SU-DHL-6 (cell line): ENCODE measurements at regions not wholly inside any gene's neighbourhood (a gene's known extent, or its start where the extent isn't known, plus 50 kb on each side); places are given as distances from the start of the nearest gene placed in this dataset.

ENCODE experiments used
- H2AFZ ChIP-seq: fragments of 200-600 bp; sonication (generic); 2 replicates; pipeline ENCODE4 v1.6.1; 2014; ENCODE audit warnings: low read depth, mild to moderate bottlenecking, moderate library complexity, mixed read lengths, antibody characterized with exemption, low read length; ENCODE audit not compliant: severe bottlenecking
- H3F3A ChIP-seq: fragments of 200-600 bp; shearing (Covaris generic); 2 replicates; pipeline ENCODE4 v1.6.0; 2016; ENCODE audit warnings: antibody characterized with exemption, mild to moderate bottlenecking; ENCODE audit not compliant: insufficient read depth
- H3K27ac ChIP-seq: fragments of 200-600 bp; sonication (generic); 2 replicates; pipeline ENCODE4 v1.5.1; 2016; ENCODE audit warnings: low read depth, mild to moderate bottlenecking, low read length, moderate library complexity, mixed read lengths
- H3K27me3 ChIP-seq: fragments of 200-600 bp; sonication (generic), shearing (Covaris generic); 2 replicates; pipeline ENCODE4 v1.6.0; 2014; ENCODE audit warnings: mild to moderate bottlenecking, low read length
- H3K36me3 ChIP-seq: fragments of 200-600 bp; sonication (generic); 2 replicates; pipeline ENCODE4 v1.6.1; 2014; ENCODE audit warnings: mild to moderate bottlenecking, low read length, mixed read lengths
- H3K4me2 ChIP-seq: fragments of 300-600, 200-600 bp; shearing (Covaris generic), sonication (generic); 2 replicates; pipeline ENCODE4 v1.6.0; 2014; ENCODE audit warnings: low read length, low read depth, mild to moderate bottlenecking; ENCODE audit not compliant: poor library complexity, severe bottlenecking
- H3K4me3 ChIP-seq: fragments of 200-600 bp; sonication (generic); 2 replicates; pipeline ENCODE4 v1.5.1; 2014; ENCODE audit warnings: antibody characterized with exemption, low read length, mild to moderate bottlenecking, mixed read lengths; ENCODE audit not compliant: insufficient read depth, poor library complexity, severe bottlenecking
- H3K79me2 ChIP-seq: fragments of 200-600 bp; sonication (generic); 2 replicates; pipeline ENCODE4 v1.6.1; 2014; ENCODE audit warnings: mild to moderate bottlenecking, low read length, moderate library complexity; ENCODE audit not compliant: insufficient read depth
- H3K9ac ChIP-seq: fragments of 200-600 bp; sonication (generic); 2 replicates; pipeline ENCODE4 v1.7.0; 2014; ENCODE audit warnings: mild to moderate bottlenecking, low read length
- H3K9me2 ChIP-seq: fragments of 200-600 bp; sonication (generic); replicated peaks from 2 replicates; pipeline ENCODE4 v1.6.1; 2014; ENCODE audit warnings: low read length; ENCODE audit not compliant: insufficient read depth
- H3K9me3 ChIP-seq: fragments of 200-600 bp; sonication (generic); 2 replicates; pipeline ENCODE4 v1.6.1; 2014; ENCODE audit warnings: low read length, mixed read lengths; ENCODE audit not compliant: insufficient read depth
- H4K20me1 ChIP-seq: fragments of 200-600 bp; sonication (generic); 2 replicates; pipeline ENCODE4 v1.6.1; 2014; ENCODE audit warnings: low read depth, mild to moderate bottlenecking, antibody characterized with exemption, low read length, moderate library complexity, mixed read lengths
- EZH2phosphoT487 ChIP-seq: fragments of 200-600 bp; sonication (generic), shearing (Covaris generic); conservative IDR thresholded peaks from 2 replicates; pipeline ENCODE4 v1.6.1; 2018; ENCODE audit warnings: mild to moderate bottlenecking, antibody characterized with exemption, low read length, moderate library complexity, mixed read lengths
- TF ChIP-seq, protein P1 (sequence below): fragments of 200-600 bp; sonication (generic); IDR thresholded peaks from one replicate; pipeline ENCODE4 v1.5.1; 2017; ENCODE audit warnings: antibody characterized with exemption, mild to moderate bottlenecking, low read length, moderate library complexity; ENCODE audit not compliant: insufficient read depth, poor library complexity, severe bottlenecking

DNA sequence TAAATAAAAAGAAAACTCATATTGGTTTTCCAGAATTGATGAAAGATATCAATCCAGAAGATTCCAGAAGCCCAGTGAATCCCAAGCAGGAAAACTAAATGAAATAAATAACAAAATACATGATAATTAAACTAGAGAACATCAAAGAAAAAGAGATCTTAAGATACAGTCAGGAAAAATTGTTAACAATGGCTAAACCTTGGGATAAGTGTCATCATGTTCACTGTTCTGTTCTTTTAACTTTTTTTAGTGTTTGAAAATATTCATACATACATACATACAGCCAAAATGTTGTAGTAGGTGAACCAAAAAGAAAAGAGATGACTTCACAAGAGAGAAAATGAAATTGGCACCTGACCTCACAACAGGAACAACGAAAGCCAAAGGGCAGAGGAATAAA, 72.2 kb upstream of the MYCN start:
- no peak overlapping the region for H3K27ac ChIP-seq
- no peak for TF ChIP-seq EZH2phosphoT487
- TF ChIP-seq, protein P1, sequence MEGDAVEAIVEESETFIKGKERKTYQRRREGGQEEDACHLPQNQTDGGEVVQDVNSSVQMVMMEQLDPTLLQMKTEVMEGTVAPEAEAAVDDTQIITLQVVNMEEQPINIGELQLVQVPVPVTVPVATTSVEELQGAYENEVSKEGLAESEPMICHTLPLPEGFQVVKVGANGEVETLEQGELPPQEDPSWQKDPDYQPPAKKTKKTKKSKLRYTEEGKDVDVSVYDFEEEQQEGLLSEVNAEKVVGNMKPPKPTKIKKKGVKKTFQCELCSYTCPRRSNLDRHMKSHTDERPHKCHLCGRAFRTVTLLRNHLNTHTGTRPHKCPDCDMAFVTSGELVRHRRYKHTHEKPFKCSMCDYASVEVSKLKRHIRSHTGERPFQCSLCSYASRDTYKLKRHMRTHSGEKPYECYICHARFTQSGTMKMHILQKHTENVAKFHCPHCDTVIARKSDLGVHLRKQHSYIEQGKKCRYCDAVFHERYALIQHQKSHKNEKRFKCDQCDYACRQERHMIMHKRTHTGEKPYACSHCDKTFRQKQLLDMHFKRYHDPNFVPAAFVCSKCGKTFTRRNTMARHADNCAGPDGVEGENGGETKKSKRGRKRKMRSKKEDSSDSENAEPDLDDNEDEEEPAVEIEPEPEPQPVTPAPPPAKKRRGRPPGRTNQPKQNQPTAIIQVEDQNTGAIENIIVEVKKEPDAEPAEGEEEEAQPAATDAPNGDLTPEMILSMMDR = no peak
- no peak overlapping the region for H3K4me3 ChIP-seq
- no peak overlapping the region for H2AFZ ChIP-seq
- no peak overlapping the region for H3K9ac ChIP-seq
- H3K4me2 ChIP-seq = no peak overlapping the region
- H3F3A ChIP-seq = no peaks in the 10 kb centered on the region
- no peaks in the 10 kb centered on the region; the same call in 1 of the 2 replicates for H3K9me3 ChIP-seq
- H3K79me2 ChIP-seq = no peaks in the 10 kb centered on the region
- no peaks in the 10 kb centered on the region for H4K20me1 ChIP-seq
- H3K27me3 ChIP-seq = no peaks in the 10 kb centered on the region
- no peaks in the 10 kb centered on the region for H3K36me3 ChIP-seq
- H3K9me2 ChIP-seq = no peaks in the 10 kb centered on the region

DNA sequence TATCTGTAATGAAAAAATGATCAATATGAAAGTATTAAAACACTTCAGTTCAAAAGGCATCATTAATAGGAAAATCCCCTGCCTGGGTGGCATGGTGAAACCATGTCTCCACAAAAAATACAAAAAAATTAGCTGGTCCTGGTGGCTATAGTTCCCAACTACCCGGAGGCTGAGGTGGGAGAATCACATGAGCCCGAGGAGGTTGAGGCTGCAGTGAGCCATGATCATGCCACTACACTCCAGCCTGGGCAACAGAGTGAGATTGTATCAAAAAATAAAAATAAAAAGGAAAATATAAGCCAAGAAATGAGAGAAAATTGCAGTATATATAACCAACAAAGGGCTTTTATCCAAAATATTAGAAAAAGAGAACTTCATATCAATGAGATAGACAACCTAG, 71.6 kb upstream of the MYCN start:
- no peaks in the 10 kb centered on the region for H3K36me3 ChIP-seq
- no peaks in the 10 kb centered on the region for H3F3A ChIP-seq
- H3K9me3 ChIP-seq = no peaks in the 10 kb centered on the region; the same call in 1 of the 2 replicates
- H3K4me2 ChIP-seq = no peak overlapping the region
- H3K27me3 ChIP-seq = no peaks in the 10 kb centered on the region
- H3K9me2 ChIP-seq = no peaks in the 10 kb centered on the region
- no peaks in the 10 kb centered on the region for H3K79me2 ChIP-seq
- H3K27ac ChIP-seq = no peak overlapping the region
- H3K9ac ChIP-seq = no peak overlapping the region
- TF ChIP-seq, protein P1 = no peak
- TF ChIP-seq EZH2phosphoT487 = no peak
- no peak overlapping the region for H3K4me3 ChIP-seq
- no peaks in the 10 kb centered on the region for H4K20me1 ChIP-seq
- no peak overlapping the region for H2AFZ ChIP-seq

DNA sequence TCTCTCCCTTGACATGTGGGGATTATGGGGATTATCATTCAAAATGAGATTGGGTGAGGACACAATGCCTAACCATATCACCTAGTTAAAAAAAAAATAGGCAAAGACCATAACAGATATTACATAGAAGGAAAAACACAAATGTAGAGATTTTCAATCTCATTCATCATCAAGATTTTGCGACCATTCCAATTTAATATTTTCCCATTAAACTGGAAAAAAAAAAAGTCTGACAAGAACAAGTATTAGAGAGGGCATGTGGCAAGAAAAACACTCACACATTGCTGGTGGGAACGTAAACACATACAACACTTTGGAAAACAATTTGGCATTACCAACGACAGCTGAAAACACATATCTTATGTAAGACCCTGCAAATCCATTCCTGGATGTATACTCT, 71.0 kb upstream of the MYCN start:
- Histone ChIP-seq H3K9ac (no peak overlapping the region), H3K9me3 (no peaks in the 10 kb centered on the region; the same call in 1 of the 2 replicates), H3K27ac (no peak overlapping the region), H2AFZ (no peak overlapping the region), H3K4me2 (no peak overlapping the region), H3K27me3 (no peaks in the 10 kb centered on the region), H4K20me1 (no peaks in the 10 kb centered on the region), H3K36me3 (no peaks in the 10 kb centered on the region), H3K9me2 (no peaks in the 10 kb centered on the region), H3K79me2 (no peaks in the 10 kb centered on the region), H3K4me3 (no peak overlapping the region), H3F3A (no peaks in the 10 kb centered on the region)
- no peak for TF ChIP-seq EZH2phosphoT487
- TF ChIP-seq, protein P1 = no peak

DNA sequence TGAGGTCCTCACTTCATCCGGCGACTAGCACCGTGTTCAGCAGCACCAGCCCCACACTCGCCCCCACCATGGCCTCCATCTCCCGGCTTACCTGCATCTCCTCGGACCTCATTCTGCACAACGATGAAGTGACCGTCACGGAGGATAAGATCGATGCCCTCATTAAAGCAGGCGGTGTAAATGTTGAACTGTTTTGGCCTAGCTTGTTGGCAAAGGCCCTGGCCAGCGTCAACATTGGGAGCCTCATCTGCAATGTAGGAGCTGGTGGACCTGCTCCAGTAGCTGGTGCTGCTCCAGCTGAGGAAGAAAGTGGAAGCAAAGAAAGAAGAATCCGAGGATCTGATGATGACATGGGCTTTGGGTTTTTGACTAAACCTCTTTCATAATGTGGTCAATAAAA, 70.5 kb upstream of the MYCN start:
- Histone ChIP-seq H3K9me3 (no peaks in the 10 kb centered on the region; the same call in 1 of the 2 replicates), H3K4me3 (no peak overlapping the region)
- no peak for TF ChIP-seq EZH2phosphoT487
- TF ChIP-seq, protein P1 = no peak

More for the DNA sequence above, 70.5 kb upstream of the MYCN start:
- H3K79me2 ChIP-seq = no peaks in the 10 kb centered on the region
- H3K9me2 ChIP-seq = no peaks in the 10 kb centered on the region
- no peak overlapping the region for H3K9ac ChIP-seq
- no peak overlapping the region for H2AFZ ChIP-seq
- no peaks in the 10 kb centered on the region for H3K36me3 ChIP-seq
- H3K27ac ChIP-seq = no peak overlapping the region
- H4K20me1 ChIP-seq = no peaks in the 10 kb centered on the region
- no peak overlapping the region for H3K4me2 ChIP-seq
- no peaks in the 10 kb centered on the region for H3K27me3 ChIP-seq
- no peaks in the 10 kb centered on the region for H3F3A ChIP-seq
